ENCODE measurements at regions not wholly inside any gene's neighbourhood (a gene's known extent, or its start where the extent isn't known, plus 50 kb on each side); places are given as distances from the start of the nearest gene placed in this dataset.

DNA sequence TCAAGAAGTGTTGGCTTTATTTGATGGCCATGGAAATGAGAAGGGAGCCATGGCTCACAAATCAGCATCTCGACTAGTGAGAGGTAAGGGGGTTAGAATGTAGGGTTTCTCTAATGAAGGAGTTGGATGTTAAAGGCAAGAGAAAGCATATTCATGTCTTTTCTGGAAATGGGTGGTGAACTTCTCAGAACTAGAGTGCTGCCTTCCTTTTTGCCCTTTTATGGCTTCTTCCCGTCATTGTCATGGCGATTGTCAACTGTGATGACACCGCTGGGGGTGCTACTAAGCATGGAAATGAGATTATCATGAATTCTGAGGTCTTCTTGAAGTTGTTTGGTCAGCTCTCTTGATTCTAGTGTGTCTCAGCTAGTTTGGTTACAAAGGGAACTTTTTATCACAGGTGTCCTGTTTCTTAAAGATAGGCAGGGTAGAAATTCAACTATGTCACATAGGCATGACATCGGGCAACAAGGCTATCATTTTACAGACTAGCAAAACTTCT, 180.4 kb downstream of the LIG4 start:
- no peaks in the 10 kb centered on the region for H3K27me3 ChIP-seq (ENCODE audit: control insufficient read depth in 2 of 2, insufficient read depth in 2 of 2, low read length in 2 of 2)
- H3K27ac ChIP-seq (ENCODE audit: insufficient read depth, low read depth, low read length): no peak overlapping the region
- no peak overlapping the region for H2AFZ ChIP-seq (ENCODE audit: low read depth, low read length)
- H3K9me1 ChIP-seq (replicated peaks; ENCODE audit: control insufficient read depth, extremely low read depth, insufficient read depth, low read length): no peaks in the 10 kb centered on the region
- CTCF ChIA-PET: no interaction called here
- H3K4me1 ChIP-seq (ENCODE audit: control insufficient read depth, extremely low read depth, insufficient read depth, low read length): no peaks in the 10 kb centered on the region
- POLR2A ChIA-PET: no interaction called here
- H3K4me3 ChIP-seq (replicated peaks in 1 of 3; ENCODE audit: insufficient read depth in 1 of 3, low read depth in 1 of 3, low read length in 3 of 3): no peak overlapping the region
- no peak for FAIRE-seq
- DNase-seq (ENCODE audit: low read depth, low spot score): no peak
- H3K9me3 ChIP-seq (replicated peaks; ENCODE audit: control insufficient read depth, insufficient read depth, low read length): no peaks in the 10 kb centered on the region
- dilution Hi-C loops (cut with MboI; ENCODE audit: extremely low pct_ligation_motif_present, low sequenced_read_pairs): no loop called here
- BruUV-seq (replicated peaks): no TSS peak
- no peaks in the 10 kb centered on the region for H4K20me1 ChIP-seq (replicated peaks; ENCODE audit: control insufficient read depth, extremely low read depth, insufficient read depth, low read length)
- no peaks in the 10 kb centered on the region for H3K79me2 ChIP-seq (ENCODE audit: control insufficient read depth, insufficient read depth, low read length)
- intact Hi-C loops (cut with micrococcal nuclease): no loop called here
- no peak for TF ChIP-seq POLR2AphosphoS5 (IDR thresholded peaks at IDR 0.05; ENCODE audit: insufficient read depth, low read depth, low read length)
- no peak for TF ChIP-seq EZH2 (IDR thresholded peaks at IDR 0.05; ENCODE audit: borderline replicate concordance, low read depth, low read length, severe bottlenecking)
- TF ChIP-seq GATA2 (IDR thresholded peaks at IDR 0.05; ENCODE audit: insufficient read depth, insufficient read length, low read depth, low read length): no peak
- TF ChIP-seq FOS (IDR thresholded peaks at IDR 0.05; ENCODE audit: borderline replicate concordance, insufficient read depth, low read length): no peak
- TF ChIP-seq, protein P1, sequence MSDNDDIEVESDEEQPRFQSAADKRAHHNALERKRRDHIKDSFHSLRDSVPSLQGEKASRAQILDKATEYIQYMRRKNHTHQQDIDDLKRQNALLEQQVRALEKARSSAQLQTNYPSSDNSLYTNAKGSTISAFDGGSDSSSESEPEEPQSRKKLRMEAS (IDR thresholded peaks at IDR 0.05; ENCODE audit: insufficient read depth, insufficient read length): no peak
- TF ChIP-seq, protein P2, sequence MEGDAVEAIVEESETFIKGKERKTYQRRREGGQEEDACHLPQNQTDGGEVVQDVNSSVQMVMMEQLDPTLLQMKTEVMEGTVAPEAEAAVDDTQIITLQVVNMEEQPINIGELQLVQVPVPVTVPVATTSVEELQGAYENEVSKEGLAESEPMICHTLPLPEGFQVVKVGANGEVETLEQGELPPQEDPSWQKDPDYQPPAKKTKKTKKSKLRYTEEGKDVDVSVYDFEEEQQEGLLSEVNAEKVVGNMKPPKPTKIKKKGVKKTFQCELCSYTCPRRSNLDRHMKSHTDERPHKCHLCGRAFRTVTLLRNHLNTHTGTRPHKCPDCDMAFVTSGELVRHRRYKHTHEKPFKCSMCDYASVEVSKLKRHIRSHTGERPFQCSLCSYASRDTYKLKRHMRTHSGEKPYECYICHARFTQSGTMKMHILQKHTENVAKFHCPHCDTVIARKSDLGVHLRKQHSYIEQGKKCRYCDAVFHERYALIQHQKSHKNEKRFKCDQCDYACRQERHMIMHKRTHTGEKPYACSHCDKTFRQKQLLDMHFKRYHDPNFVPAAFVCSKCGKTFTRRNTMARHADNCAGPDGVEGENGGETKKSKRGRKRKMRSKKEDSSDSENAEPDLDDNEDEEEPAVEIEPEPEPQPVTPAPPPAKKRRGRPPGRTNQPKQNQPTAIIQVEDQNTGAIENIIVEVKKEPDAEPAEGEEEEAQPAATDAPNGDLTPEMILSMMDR (IDR thresholded peaks at IDR 0.05; ENCODE audit: extremely low read depth in 1 of 2, insufficient read depth in 1 of 2, low read depth in 1 of 2, low read length in 2 of 2): no peak
- no peak for TF ChIP-seq POLR2A (IDR thresholded peaks at IDR 0.05; ENCODE audit: low read depth, low read length)
- H3K4me2 ChIP-seq (ENCODE audit: insufficient read depth, low read length): no peak overlapping the region
- no peak overlapping the region for H3K9ac ChIP-seq (replicated peaks; ENCODE audit: extremely low read depth, insufficient read depth, low read length)
- H3K36me3 ChIP-seq (ENCODE audit: control insufficient read depth in 2 of 2, extremely low read depth in 1 of 2, insufficient read depth in 2 of 2, low read length in 2 of 2): no peaks in the 10 kb centered on the region
